ENCODE measurements at regions not wholly inside any gene's neighbourhood (a gene's known extent, or its start where the extent isn't known, plus 50 kb on each side); places are given as distances from the start of the nearest gene placed in this dataset.

DNA sequence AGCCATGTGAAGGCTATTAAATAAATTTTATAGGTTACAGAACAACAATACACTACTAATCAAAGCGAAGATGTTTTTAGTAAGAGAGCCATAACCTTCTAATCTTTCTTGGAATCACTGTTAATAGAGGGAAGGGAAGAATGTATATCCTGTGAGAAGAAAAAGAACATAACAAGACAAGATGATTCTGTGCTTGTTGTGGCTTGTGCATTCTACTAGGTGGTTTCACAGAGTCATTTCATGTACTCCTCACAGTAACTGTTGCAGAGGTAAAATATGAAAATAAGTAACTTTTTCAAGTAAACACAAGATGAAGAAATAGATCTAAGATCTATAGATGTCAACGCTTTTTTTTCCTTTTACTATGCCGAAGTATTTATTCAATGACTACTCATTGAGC, 116.9 kb upstream of the FAM83B start:
- peaks cover 0 to 11% of the 10 kb centered on the region in 2 experiments; a peak in 3 of 4 replicates for H3K4me1 Mint-ChIP-seq
- Histone ChIP-seq H3K79me1 (ENCODE audit: insufficient read depth, low read depth, low read length, poor library complexity, severe bottlenecking) (no peaks in the 10 kb centered on the region), H2BK12ac (ENCODE audit: insufficient read length, low read depth, low read length) (no peak overlapping the region), H3K56ac (ENCODE audit: insufficient read length, low read depth, low read length) (no peak overlapping the region), H2BK120ac (ENCODE audit: low read depth, low read length, poor library complexity, severe bottlenecking) (no peak overlapping the region), H4K20me1 (ENCODE audit: control insufficient read depth, insufficient read depth, insufficient read length) (no peaks in the 10 kb centered on the region), H3K27ac (ENCODE audit: insufficient read length, low read depth, low read length) (no peak overlapping the region), H2AFZ (ENCODE audit: low read length) (no peak overlapping the region), H3K23ac (ENCODE audit: insufficient read length, low read depth, low read length) (no peak overlapping the region), H4K91ac (ENCODE audit: insufficient read length, low read depth, low read length) (no peak overlapping the region), H4K5ac (ENCODE audit: insufficient read length, low read depth, low read length) (no peak overlapping the region), H3K4me1 (ENCODE audit: insufficient read depth, low read length) (no peaks in the 10 kb centered on the region), H2BK5ac (ENCODE audit: insufficient read length, low read length) (no peak overlapping the region), H4K8ac (replicated peaks; ENCODE audit: insufficient read length, low read depth, low read length) (no peak overlapping the region), H2BK15ac (ENCODE audit: low read depth, low read length) (no peak overlapping the region), H2AK5ac (ENCODE audit: insufficient read length, low read length) (no peak overlapping the region), H3K4ac (ENCODE audit: low read depth, low read length) (no peak overlapping the region), H3K9me3 (ENCODE audit: control insufficient read depth, low read depth, low read length) (no peaks in the 10 kb centered on the region), H3K9ac (ENCODE audit: extremely low read depth, insufficient read length, low read length) (no peak overlapping the region), H3K14ac (ENCODE audit: insufficient read depth, low read length) (no peak overlapping the region), H3K4me2 (ENCODE audit: insufficient read depth, insufficient read length, low read length) (no peak overlapping the region), H3T11ph (ENCODE audit: low read length) (no peak overlapping the region), H3K27me3 (ENCODE audit: insufficient read depth, low read length) (no peaks in the 10 kb centered on the region), H3K18ac (ENCODE audit: insufficient read length, low read depth, low read length) (no peak overlapping the region), H3K79me2 (ENCODE audit: insufficient read depth, low read length) (no peaks in the 10 kb centered on the region), H2BK20ac (ENCODE audit: low read depth, low read length, poor library complexity, severe bottlenecking) (no peak overlapping the region), H3K23me2 (ENCODE audit: insufficient read length, low read depth, low read length, poor library complexity, severe bottlenecking) (no peaks in the 10 kb centered on the region)
- H3K27me3 Mint-ChIP-seq (ENCODE audit: low read depth): no peaks in the 10 kb centered on the region
- H3K27ac Mint-ChIP-seq: no peak overlapping the region
- H3K4me3 Mint-ChIP-seq: no peak overlapping the region
- DNase-seq: no peak
- no peaks in the 10 kb centered on the region for H3K36me3 Mint-ChIP-seq (ENCODE audit: insufficient read depth in 1 of 3, low read depth in 3 of 3)
- TF ChIP-seq, protein P1, sequence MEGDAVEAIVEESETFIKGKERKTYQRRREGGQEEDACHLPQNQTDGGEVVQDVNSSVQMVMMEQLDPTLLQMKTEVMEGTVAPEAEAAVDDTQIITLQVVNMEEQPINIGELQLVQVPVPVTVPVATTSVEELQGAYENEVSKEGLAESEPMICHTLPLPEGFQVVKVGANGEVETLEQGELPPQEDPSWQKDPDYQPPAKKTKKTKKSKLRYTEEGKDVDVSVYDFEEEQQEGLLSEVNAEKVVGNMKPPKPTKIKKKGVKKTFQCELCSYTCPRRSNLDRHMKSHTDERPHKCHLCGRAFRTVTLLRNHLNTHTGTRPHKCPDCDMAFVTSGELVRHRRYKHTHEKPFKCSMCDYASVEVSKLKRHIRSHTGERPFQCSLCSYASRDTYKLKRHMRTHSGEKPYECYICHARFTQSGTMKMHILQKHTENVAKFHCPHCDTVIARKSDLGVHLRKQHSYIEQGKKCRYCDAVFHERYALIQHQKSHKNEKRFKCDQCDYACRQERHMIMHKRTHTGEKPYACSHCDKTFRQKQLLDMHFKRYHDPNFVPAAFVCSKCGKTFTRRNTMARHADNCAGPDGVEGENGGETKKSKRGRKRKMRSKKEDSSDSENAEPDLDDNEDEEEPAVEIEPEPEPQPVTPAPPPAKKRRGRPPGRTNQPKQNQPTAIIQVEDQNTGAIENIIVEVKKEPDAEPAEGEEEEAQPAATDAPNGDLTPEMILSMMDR (conservative IDR thresholded peaks at IDR 0.05): no peak
- no CpG with 5 or more reads among the region's 3 CpGs for WGBS (ENCODE audit: extremely low coverage, insufficient read length, low lambda C conversion rate)
- no peaks in the 10 kb centered on the region; a peak in 1 of 5 replicates for H3K9me3 Mint-ChIP-seq

All from H9 (cell line).